H1 (cell line): ENCODE measurements at regions not wholly inside any gene's neighbourhood (a gene's known extent, or its start where the extent isn't known, plus 50 kb on each side); places are given as distances from the start of the nearest gene placed in this dataset.

ENCODE experiments used
- CTCF ChIA-PET: fragments of 300-600 bp; sonication (Branson Sonifier 250); formaldehyde crosslinking; loops from one replicate; lab custom pipeline; 2021; ENCODE audit not compliant: partially characterized antibody; lab: Charles Lee
- POLR2A ChIA-PET: fragments of 300-600 bp; sonication (Branson Sonifier 250); formaldehyde crosslinking; loops from one replicate; lab custom pipeline; 2021; ENCODE audit warnings: inconsistent platforms; ENCODE audit not compliant: partially characterized antibody; lab: Charles Lee
- DNase-seq, 2 experiments: peaks; one replicate each; pipeline versions ENCODE4 v3.0.0 to v3.0.0-alpha.2; 2010 to 2022; ENCODE audit warnings: low spot score in 2 of 2, low read depth in 1 of 2, mixed read lengths in 1 of 2
- FAIRE-seq: peaks from 2 replicates; lab custom pipeline; 2011; peaks lifted over from hg19 to GRCh38; lab: Jason Lieb, UNC
- H2AFZ ChIP-seq: 2 replicates; pipeline ENCODE4 v1.8.1; 2012; ENCODE audit warnings: low read length, inconsistent platforms
- H2AK5ac ChIP-seq: 2 replicates; pipeline ENCODE4 v1.6.1; 2013; ENCODE audit warnings: low read depth, low read length
- H2BK120ac ChIP-seq: replicated peaks from 2 replicates; pipeline ENCODE3; 2013; ENCODE audit warnings: low read depth, low read length, inconsistent platforms
- H2BK12ac ChIP-seq: 2 replicates; pipeline ENCODE4 v1.6.1; 2013; ENCODE audit warnings: low read depth, low read length
- H2BK15ac ChIP-seq: 2 replicates; pipeline ENCODE4 v1.6.1; 2013; ENCODE audit warnings: low read length
- H2BK20ac ChIP-seq: 2 replicates; pipeline ENCODE4 v1.6.1; 2013; ENCODE audit warnings: low read length
- H2BK5ac ChIP-seq: 2 replicates; pipeline ENCODE4 v1.6.1; 2013; ENCODE audit warnings: low read depth, low read length
- H3K14ac ChIP-seq: 2 replicates; pipeline ENCODE4 v1.6.1; 2013; ENCODE audit warnings: inconsistent platforms; ENCODE audit not compliant: insufficient read length
- H3K18ac ChIP-seq: 2 replicates; pipeline ENCODE4 v1.6.1; 2013; ENCODE audit warnings: low read length; ENCODE audit errors: extremely low read depth
- H3K23ac ChIP-seq: 2 replicates; pipeline ENCODE4 v1.6.1; 2013; ENCODE audit warnings: inconsistent platforms; ENCODE audit not compliant: insufficient read length
- H3K23me2 ChIP-seq: 2 replicates; pipeline ENCODE4 v1.6.1; 2013; ENCODE audit warnings: low read depth, low read length
- H3K27ac ChIP-seq: 2 replicates; pipeline ENCODE4 v1.6.1; 2011; ENCODE audit warnings: low read depth, low read length, inconsistent platforms
- H3K27me3 ChIP-seq, 4 experiments: replicated peaks in 1 of 4; 1 replicate in 1 of 4; 2 replicates in 3 of 4; pipeline versions ENCODE4 v1.6.1 to v1.8.1; 2011 to 2013; ENCODE audit warnings: low read length in 3 of 4, mild to moderate bottlenecking in 3 of 4, inconsistent platforms in 2 of 4, mixed read lengths in 2 of 4, moderate library complexity in 1 of 4; ENCODE audit not compliant: control insufficient read depth in 3 of 4, insufficient read depth in 3 of 4; ENCODE audit errors: extremely low read depth in 1 of 4
- H3K36me3 ChIP-seq, 4 experiments: 2 replicates each; pipeline versions ENCODE4 v1.6.1 to v1.8.1; 2011 to 2013; ENCODE audit warnings: mild to moderate bottlenecking in 4 of 4, low read length in 3 of 4, moderate library complexity in 2 of 4, control low read depth in 1 of 4, inconsistent platforms in 1 of 4; ENCODE audit not compliant: insufficient read depth in 4 of 4, control insufficient read depth in 2 of 4
- H3K4ac ChIP-seq: replicated peaks from 2 replicates; pipeline ENCODE3; 2013; ENCODE audit warnings: low read length, low read depth, mixed read lengths, inconsistent platforms; ENCODE audit not compliant: insufficient read length
- H3K4me1 ChIP-seq, 4 experiments: replicated peaks in 1 of 4; 1 replicate in 1 of 4; 2 replicates in 3 of 4; pipeline versions ENCODE4 v1.6.1 to v1.8.1; 2011 to 2013; ENCODE audit warnings: low read length in 3 of 4, inconsistent platforms in 2 of 4, mixed read lengths in 1 of 4; ENCODE audit not compliant: insufficient read depth in 4 of 4, control insufficient read depth in 3 of 4
- H3K4me2 ChIP-seq, 2 experiments: 2 replicates each; pipeline versions ENCODE4 v1.6.1 to v1.8.1; 2011 to 2013; ENCODE audit warnings: low read depth in 2 of 2, low read length in 2 of 2, control low read depth in 1 of 2, inconsistent platforms in 1 of 2, mild to moderate bottlenecking in 1 of 2; ENCODE audit not compliant: insufficient read depth in 1 of 2
- H3K4me3 ChIP-seq, 4 experiments: fragments of 200-600, 300-600 bp in 1 of 4; sonication (generic), shearing (Covaris generic), sonication (Bioruptor Twin) in 1 of 4; 2 replicates each; pipeline versions ENCODE4 v1.5.1 to v1.8.1; 2011 to 2016; ENCODE audit warnings: low read length in 4 of 4, low read depth in 3 of 4, control low read depth in 2 of 4, inconsistent platforms in 2 of 4, mild to moderate bottlenecking in 2 of 4, mixed read lengths in 1 of 4, moderate library complexity in 1 of 4; ENCODE audit not compliant: insufficient read depth in 2 of 4; ENCODE audit errors: extremely low read depth in 1 of 4
- H3K56ac ChIP-seq: replicated peaks from 2 replicates; pipeline ENCODE3; 2013; ENCODE audit warnings: low read depth, mild to moderate bottlenecking, mixed read lengths, low read length, inconsistent platforms; ENCODE audit not compliant: insufficient read length
- H3K79me1 ChIP-seq: 2 replicates; pipeline ENCODE4 v1.6.1; 2013; ENCODE audit warnings: low read depth, low read length, control low read depth
- H3K79me2 ChIP-seq, 2 experiments: 2 replicates each; pipeline versions ENCODE4 v1.6.1 to v1.8.1; 2012 to 2013; ENCODE audit warnings: low read length in 2 of 2, mild to moderate bottlenecking in 2 of 2, inconsistent platforms in 1 of 2; ENCODE audit not compliant: insufficient read depth in 2 of 2, control insufficient read depth in 1 of 2
- H3K9ac ChIP-seq, 4 experiments: replicated peaks in 1 of 4; 1 replicate in 1 of 4; 2 replicates in 3 of 4; pipeline versions ENCODE4 v1.6.1 to v1.8.1; 2011 to 2013; ENCODE audit warnings: low read depth in 3 of 4, low read length in 3 of 4, control low read depth in 2 of 4, mild to moderate bottlenecking in 2 of 4, moderate library complexity in 2 of 4, inconsistent platforms in 1 of 4; ENCODE audit errors: extremely low read depth in 1 of 4
- H3K9me3 ChIP-seq, 2 experiments: 2 replicates each; pipeline versions ENCODE4 v1.6.1 to v1.8.1; 2012 to 2013; ENCODE audit warnings: mild to moderate bottlenecking in 2 of 2, moderate library complexity in 2 of 2, control low read depth in 1 of 2, inconsistent platforms in 1 of 2, low read depth in 1 of 2, low read length in 1 of 2, mixed read lengths in 1 of 2; ENCODE audit not compliant: insufficient read depth in 2 of 2
- H4K20me1 ChIP-seq, 2 experiments: replicated peaks in 1 of 2; 2 replicates each; pipeline versions ENCODE3 to v1.8.1; 2011 to 2013; ENCODE audit warnings: inconsistent platforms in 2 of 2, low read length in 2 of 2, mild to moderate bottlenecking in 1 of 2; ENCODE audit not compliant: insufficient read depth in 2 of 2, control insufficient read depth in 1 of 2
- H4K5ac ChIP-seq: 2 replicates; pipeline ENCODE4 v1.6.1; 2013; ENCODE audit warnings: low read length, low read depth, mixed read lengths, inconsistent platforms; ENCODE audit not compliant: insufficient read length
- H4K8ac ChIP-seq: 2 replicates; pipeline ENCODE4 v1.8.0; 2013; ENCODE audit warnings: mild to moderate bottlenecking, moderate library complexity, low read length, inconsistent platforms; ENCODE audit not compliant: insufficient read depth; ENCODE audit errors: extremely low read depth
- H4K91ac ChIP-seq: replicated peaks from 2 replicates; pipeline ENCODE3; 2013; ENCODE audit warnings: low read length, mixed read lengths, inconsistent platforms; ENCODE audit not compliant: insufficient read length
- ASH2L ChIP-seq: fragments of 200-600, 300-600 bp; sonication (generic); IDR thresholded peaks from one replicate; pipeline ENCODE4 v1.7.1; 2017; ENCODE audit warnings: low read length
- BCL11A ChIP-seq, 2 experiments: IDR thresholded peaks; one replicate each; pipeline ENCODE4 v1.6.1; 2011; ENCODE audit warnings: low read depth in 2 of 2, low read length in 2 of 2, mild to moderate bottlenecking in 2 of 2
- BRCA1 ChIP-seq: IDR thresholded peaks from 2 replicates; pipeline ENCODE4 v1.6.1; 2012; ENCODE audit warnings: low read depth, low read length, improper control_type of control experiment
- CHD2 ChIP-seq: IDR thresholded peaks from 2 replicates; pipeline ENCODE4 v1.6.1; 2012; ENCODE audit warnings: low read length, improper control_type of control experiment
- EGR1 ChIP-seq: IDR thresholded peaks from 2 replicates; pipeline ENCODE4 v1.6.1; 2011; ENCODE audit warnings: low read depth, low read length, borderline replicate concordance
- KDM4A ChIP-seq: IDR thresholded peaks from one replicate; pipeline ENCODE4 v1.7.1; 2012; ENCODE audit warnings: low read depth, mild to moderate bottlenecking, moderate library complexity, low read length, inconsistent platforms; ENCODE audit not compliant: severe bottlenecking
- KDM5A ChIP-seq: fragments of 200-600 bp; IDR thresholded peaks from 2 replicates; pipeline ENCODE4 v1.7.1; 2012; ENCODE audit warnings: mild to moderate bottlenecking, low read length, inconsistent platforms, mixed read lengths
- NANOG ChIP-seq: IDR thresholded peaks from 2 replicates; pipeline ENCODE4 v1.6.1; 2011; ENCODE audit warnings: low read length, low read depth, mild to moderate bottlenecking, inconsistent platforms; ENCODE audit not compliant: insufficient read depth, poor library complexity, severe bottlenecking
- NRF1 ChIP-seq: IDR thresholded peaks from 2 replicates; pipeline ENCODE4 v1.6.1; 2011; ENCODE audit warnings: mild to moderate bottlenecking, low read depth, low read length, improper control_type of control experiment
- SAP30 ChIP-seq: fragments of 300-600 bp; sonication (generic); IDR thresholded peaks from 2 replicates; pipeline ENCODE4 v1.7.1; 2012; ENCODE audit warnings: low read length, moderate library complexity, mild to moderate bottlenecking, inconsistent platforms; ENCODE audit not compliant: insufficient read depth, insufficient replicate concordance
- SP1 ChIP-seq: IDR thresholded peaks from 2 replicates; pipeline ENCODE4 v1.6.1; 2011; ENCODE audit warnings: low read depth, low read length
- SP2 ChIP-seq: IDR thresholded peaks from 2 replicates; pipeline ENCODE4 v1.6.1; 2012; ENCODE audit warnings: mild to moderate bottlenecking, low read length, inconsistent platforms
- SP4 ChIP-seq: IDR thresholded peaks from 2 replicates; pipeline ENCODE4 v1.6.1; 2012; ENCODE audit warnings: low read length, inconsistent platforms
- TAF7 ChIP-seq: optimal IDR thresholded peaks from 2 replicates; pipeline ENCODE3; 2011; ENCODE audit warnings: low read depth, mild to moderate bottlenecking, inconsistent platforms, low read length, moderate library complexity, borderline replicate concordance
- WGBS, 2 experiments: shearing (Covaris generic) in 1 of 2; methylation state at CpG; one replicate each; pipeline versions ENCODE4 v1.1.6 to v1.1.7; 2013 to 2015; ENCODE audit warnings: low lambda C conversion rate in 2 of 2, mixed read lengths in 2 of 2, inconsistent platforms in 1 of 2, low coverage in 1 of 2, missing lambda C conversion rate in 1 of 2; ENCODE audit not compliant: insufficient replicate concordance in 2 of 2, insufficient coverage in 1 of 2, insufficient read length in 1 of 2; ENCODE audit errors: extremely low coverage in 1 of 2, missing lambda C conversion rate in 1 of 2; 5-methylcytosine and 5-hydroxymethylcytosine counted together

- no peak for FAIRE-seq
- Histone ChIP-seq H3K27ac (no peak overlapping the region), H3K79me2 (no peaks in the 10 kb centered on the region), H4K8ac (no peak overlapping the region), H3K4me2 (no peak overlapping the region), H4K20me1 (no peaks in the 10 kb centered on the region), H3K4me1 (no peaks in the 10 kb centered on the region), H2BK12ac (no peak overlapping the region), H2BK5ac (no peak overlapping the region), H2BK120ac (no peak overlapping the region), H3K79me1 (no peaks in the 10 kb centered on the region), H3K4ac (no peak overlapping the region), H3K27me3 (no peaks in the 10 kb centered on the region), H3K18ac (no peak overlapping the region), H3K9me3 (no peaks in the 10 kb centered on the region), H3K36me3 (no peaks in the 10 kb centered on the region), H3K23me2 (no peaks in the 10 kb centered on the region), H2BK15ac (no peak overlapping the region), H3K9ac (no peak overlapping the region), H4K5ac (no peak overlapping the region), H3K56ac (no peak overlapping the region), H2AK5ac (no peak overlapping the region), H2BK20ac (no peak overlapping the region), H3K4me3 (no peak overlapping the region), H4K91ac (no peak overlapping the region), H2AFZ (no peak overlapping the region), H3K23ac (no peak overlapping the region), H3K14ac (no peak overlapping the region)
- ChIA-PET POLR2A (no interaction called here), CTCF (interaction anchor here (1.6 kb wide), 1 partner anchor 13 kb away, joined by 3 read pairs; no protein-coding TSS in a partner anchor)
- no peak for DNase-seq
- WGBS, 2 experiments = 82% methylated on average over 3 of the region's 3 CpGs; no CpG with 5 or more reads in 1 of the 2 experiments
- TF ChIP-seq NANOG (no peak), SAP30 (no peak), BRCA1 (no peak), NRF1 (no peak), KDM4A (no peak), KDM5A (no peak), SP2 (no peak), ASH2L (no peak), EGR1 (no peak), SP4 (no peak), BCL11A (IDR thresholded peaks at IDR 0.05; ENCODE audit: low read depth in 2 of 2, low read length in 2 of 2) (no peak), CHD2 (no peak), SP1 (no peak), TAF7 (no peak)
Observed at GRCh38 chr10:64408391-64409183, 887.4 kb downstream of the REEP3 start.
